Suprapubic skin (tissue), 4 donors: ENCODE measurements at regions not wholly inside any gene's neighbourhood (a gene's known extent, or its start where the extent isn't known, plus 50 kb on each side); places are given as distances from the start of the nearest gene placed in this dataset.

ENCODE experiments used
- DNase-seq, 2 donors: peaks; one replicate each; pipeline ENCODE4 v3.0.0-alpha.2; 2019; ENCODE audit warnings: low spot score in 2 of 2
- H3K27ac ChIP-seq: fragments of 200-600 bp; sonication (generic); one replicate; pipeline ENCODE4 v1.5.1; 2019
- H3K27me3 ChIP-seq: fragments of 200-600 bp; sonication (generic); one replicate; pipeline ENCODE4 v1.5.1; 2019
- H3K36me3 ChIP-seq: fragments of 200-600 bp; sonication (generic); one replicate; pipeline ENCODE4 v1.5.1; 2019
- H3K4me1 ChIP-seq: fragments of 200-600 bp; sonication (generic); one replicate; pipeline ENCODE4 v1.5.1; 2019
- H3K4me3 ChIP-seq: fragments of 200-600 bp; sonication (generic); one replicate; pipeline ENCODE4 v1.5.1; 2019; ENCODE audit warnings: mild to moderate bottlenecking
- H3K9me3 ChIP-seq: fragments of 200-600 bp; sonication (generic); one replicate; pipeline ENCODE4 v1.5.1; 2019
- CTCF ChIP-seq, 2 donors: fragments of 200-600 bp in 1 of 2; fragments of 450-650 bp in 1 of 2; sonication (generic) in 1 of 2; IDR thresholded peaks; one replicate each; pipeline ENCODE4 v1.5.1; 2016 to 2019; ENCODE audit warnings: antibody characterized with exemption in 2 of 2, mild to moderate bottlenecking in 1 of 2, moderate library complexity in 1 of 2
- EP300 ChIP-seq: sonication (generic); formaldehyde crosslinking; IDR thresholded peaks from one replicate; pipeline ENCODE4 v1.6.1; 2017; ENCODE audit warnings: antibody characterized with exemption
- POLR2A ChIP-seq, 2 donors: fragments of 450-650 bp; IDR thresholded peaks; one replicate each; pipeline ENCODE4 v1.6.1; 2017; ENCODE audit warnings: antibody characterized with exemption in 2 of 2, mild to moderate bottlenecking in 2 of 2, moderate library complexity in 2 of 2
- POLR2AphosphoS5 ChIP-seq, 3 donors: sonication (generic); formaldehyde crosslinking; IDR thresholded peaks; one replicate each; pipeline ENCODE4 v1.6.1; 2017; ENCODE audit warnings: antibody characterized with exemption in 3 of 3
- WGBS: methylation state at CpG from one replicate; pipeline ENCODE4 v1.1.5; 2018; 5-methylcytosine and 5-hydroxymethylcytosine counted together

- 69% methylated on average over 4 of the region's 4 CpGs for WGBS
- no peak overlapping the region for H3K27ac ChIP-seq
- no peak for DNase-seq
- TF ChIP-seq EP300 (no peak), POLR2AphosphoS5 (IDR thresholded peaks at IDR 0.05) (no peak), POLR2A (IDR thresholded peaks at IDR 0.05) (no peak), CTCF (IDR thresholded peaks at IDR 0.05) (no peak)
- no peaks in the 10 kb centered on the region for H3K4me1 ChIP-seq
- H3K36me3 ChIP-seq, result no peaks in the 10 kb centered on the region
- H3K27me3 ChIP-seq, result no peaks in the 10 kb centered on the region
- no peaks in the 10 kb centered on the region for H3K9me3 ChIP-seq
- H3K4me3 ChIP-seq, result no peak overlapping the region
Measured at GRCh38 chr3:189498995-189499704, 132.0 kb upstream of the TP63 start.

GRCh38 chr3:189500299-189500698, 130.9 kb upstream of the TP63 start:
- Histone ChIP-seq H3K9me3 (no peaks in the 10 kb centered on the region), H3K27me3 (no peaks in the 10 kb centered on the region), H3K4me3 (no peak overlapping the region), H3K4me1 (no peaks in the 10 kb centered on the region), H3K27ac (no peak overlapping the region), H3K36me3 (no peaks in the 10 kb centered on the region)
- no peak for TF ChIP-seq EP300
- no peak for DNase-seq
- WGBS, result 96% methylated on average over 4 of the region's 4 CpGs

- Histone ChIP-seq H3K4me3 (no peak overlapping the region), H3K27me3 (no peaks in the 10 kb centered on the region), H3K36me3 (no peaks in the 10 kb centered on the region), H3K27ac (no peak overlapping the region), H3K9me3 (no peaks in the 10 kb centered on the region), H3K4me1 (no peaks in the 10 kb centered on the region)
- DNase-seq, result no peak
- WGBS, result 53% methylated on average over 3 of the region's 3 CpGs
- TF ChIP-seq POLR2AphosphoS5 (IDR thresholded peaks at IDR 0.05) (no peak), CTCF (IDR thresholded peaks at IDR 0.05) (no peak), POLR2A (IDR thresholded peaks at IDR 0.05) (no peak), EP300 (no peak)
Measured at GRCh38 chr3:189500798-189501495, 130.2 kb upstream of the TP63 start.

- DNase-seq, result no peak
- Histone ChIP-seq H3K36me3 (no peaks in the 10 kb centered on the region), H3K4me3 (no peak overlapping the region), H3K27ac (no peak overlapping the region), H3K27me3 (no peaks in the 10 kb centered on the region), H3K4me1 (no peaks in the 10 kb centered on the region), H3K9me3 (no peaks in the 10 kb centered on the region)
- no peak for TF ChIP-seq POLR2A (IDR thresholded peaks at IDR 0.05)
- TF ChIP-seq CTCF (IDR thresholded peaks at IDR 0.05), result no peak
- TF ChIP-seq POLR2AphosphoS5 (IDR thresholded peaks at IDR 0.05), result no peak
- TF ChIP-seq EP300, result no peak
- 94% methylated on average over 4 of the region's 4 CpGs for WGBS
Measured at GRCh38 chr3:189502256-189502655, 128.9 kb upstream of the TP63 start.

GRCh38 chr3:189502676-189503257, 128.4 kb upstream of the TP63 start:
- whole genome bisulfite sequencing, result 70% methylated on average over 2 of the region's 2 CpGs
- Histone ChIP-seq H3K36me3 (no peaks in the 10 kb centered on the region), H3K27me3 (no peaks in the 10 kb centered on the region), H3K4me1 (no peaks in the 10 kb centered on the region), H3K9me3 (no peaks in the 10 kb centered on the region), H3K4me3 (no peak overlapping the region), H3K27ac (no peak overlapping the region)
- TF ChIP-seq POLR2A (IDR thresholded peaks at IDR 0.05) (no peak), EP300 (no peak)
- DNase-seq, result no peak

GRCh38 chr3:189507856-189508255, 123.3 kb upstream of the TP63 start:
- Histone ChIP-seq H3K27me3 (no peaks in the 10 kb centered on the region), H3K9me3 (no peaks in the 10 kb centered on the region), H3K4me1 (peaks cover 23% of the 10 kb centered on the region), H3K36me3 (no peaks in the 10 kb centered on the region), H3K4me3 (no peak overlapping the region), H3K27ac (peak overlapping the region; percentile 61)
- no peak for TF ChIP-seq EP300
- no peak for TF ChIP-seq POLR2AphosphoS5 (IDR thresholded peaks at IDR 0.05)
- TF ChIP-seq POLR2A (IDR thresholded peaks at IDR 0.05), result no peak
- TF ChIP-seq CTCF (IDR thresholded peaks at IDR 0.05), result no peak
- no peak for DNase-seq
